GM12874 (cell line): ENCODE measurements at regions not wholly inside any gene's neighbourhood (a gene's known extent, or its start where the extent isn't known, plus 50 kb on each side); places are given as distances from the start of the nearest gene placed in this dataset.

Experiments
- TF ChIP-seq, protein P1 (sequence below): IDR thresholded peaks from 2 replicates; pipeline ENCODE4 v1.5.1; 2011; ENCODE audit warnings: low read depth, mild to moderate bottlenecking, control low read depth, low read length, moderate library complexity; ENCODE audit not compliant: insufficient read depth

DNA sequence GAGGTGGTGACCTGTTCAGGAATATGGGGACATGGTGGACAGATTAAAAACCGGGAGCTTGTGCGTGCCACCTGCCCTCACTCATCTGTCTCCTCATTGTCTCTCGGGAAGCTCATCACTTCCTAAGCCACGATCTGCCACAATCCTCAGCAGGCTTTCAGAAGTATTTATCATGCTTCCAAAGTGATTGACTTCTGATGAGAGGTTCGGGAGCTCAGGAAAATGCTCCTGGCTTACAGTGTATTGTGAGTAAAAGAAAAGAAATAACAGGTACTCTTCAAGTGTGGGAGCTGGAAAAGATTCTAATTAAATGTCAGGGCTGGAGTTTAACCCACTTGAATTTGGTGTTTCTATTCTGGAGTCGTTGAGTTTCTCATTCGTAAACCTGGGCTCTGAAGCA, 91.9 kb upstream of the DRD2 start:
- TF ChIP-seq, protein P1, sequence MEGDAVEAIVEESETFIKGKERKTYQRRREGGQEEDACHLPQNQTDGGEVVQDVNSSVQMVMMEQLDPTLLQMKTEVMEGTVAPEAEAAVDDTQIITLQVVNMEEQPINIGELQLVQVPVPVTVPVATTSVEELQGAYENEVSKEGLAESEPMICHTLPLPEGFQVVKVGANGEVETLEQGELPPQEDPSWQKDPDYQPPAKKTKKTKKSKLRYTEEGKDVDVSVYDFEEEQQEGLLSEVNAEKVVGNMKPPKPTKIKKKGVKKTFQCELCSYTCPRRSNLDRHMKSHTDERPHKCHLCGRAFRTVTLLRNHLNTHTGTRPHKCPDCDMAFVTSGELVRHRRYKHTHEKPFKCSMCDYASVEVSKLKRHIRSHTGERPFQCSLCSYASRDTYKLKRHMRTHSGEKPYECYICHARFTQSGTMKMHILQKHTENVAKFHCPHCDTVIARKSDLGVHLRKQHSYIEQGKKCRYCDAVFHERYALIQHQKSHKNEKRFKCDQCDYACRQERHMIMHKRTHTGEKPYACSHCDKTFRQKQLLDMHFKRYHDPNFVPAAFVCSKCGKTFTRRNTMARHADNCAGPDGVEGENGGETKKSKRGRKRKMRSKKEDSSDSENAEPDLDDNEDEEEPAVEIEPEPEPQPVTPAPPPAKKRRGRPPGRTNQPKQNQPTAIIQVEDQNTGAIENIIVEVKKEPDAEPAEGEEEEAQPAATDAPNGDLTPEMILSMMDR: no peak

DNA sequence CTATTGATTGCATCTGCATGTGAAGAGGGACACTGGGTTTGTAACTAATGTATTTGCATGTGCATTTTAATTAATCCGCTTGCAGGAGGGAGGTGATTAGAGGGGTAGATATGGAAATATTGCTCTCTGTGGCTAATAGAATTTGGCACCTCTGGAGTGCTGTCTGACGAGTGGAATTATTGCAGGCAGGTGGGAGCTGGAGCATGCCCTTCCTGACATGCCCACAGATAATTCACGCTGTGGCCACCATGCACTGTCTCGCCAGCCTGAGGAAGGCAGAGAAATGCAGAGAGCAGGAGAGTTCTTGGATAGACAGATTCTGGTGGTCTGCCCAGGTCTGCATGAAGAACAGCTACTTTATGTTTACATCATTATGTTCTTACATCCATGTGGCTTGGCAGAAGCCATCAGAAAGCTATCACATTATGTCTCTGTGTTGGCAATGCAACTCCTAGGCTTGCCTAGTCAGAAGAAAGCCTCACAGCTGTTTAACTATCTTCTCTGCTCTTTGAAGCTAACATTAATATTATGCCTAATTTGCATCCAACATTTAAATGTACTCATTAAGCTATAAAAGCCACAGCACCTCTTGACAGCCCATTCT, 89.4 kb upstream of the DRD2 start:
- TF ChIP-seq, protein P1: no peak

DNA sequence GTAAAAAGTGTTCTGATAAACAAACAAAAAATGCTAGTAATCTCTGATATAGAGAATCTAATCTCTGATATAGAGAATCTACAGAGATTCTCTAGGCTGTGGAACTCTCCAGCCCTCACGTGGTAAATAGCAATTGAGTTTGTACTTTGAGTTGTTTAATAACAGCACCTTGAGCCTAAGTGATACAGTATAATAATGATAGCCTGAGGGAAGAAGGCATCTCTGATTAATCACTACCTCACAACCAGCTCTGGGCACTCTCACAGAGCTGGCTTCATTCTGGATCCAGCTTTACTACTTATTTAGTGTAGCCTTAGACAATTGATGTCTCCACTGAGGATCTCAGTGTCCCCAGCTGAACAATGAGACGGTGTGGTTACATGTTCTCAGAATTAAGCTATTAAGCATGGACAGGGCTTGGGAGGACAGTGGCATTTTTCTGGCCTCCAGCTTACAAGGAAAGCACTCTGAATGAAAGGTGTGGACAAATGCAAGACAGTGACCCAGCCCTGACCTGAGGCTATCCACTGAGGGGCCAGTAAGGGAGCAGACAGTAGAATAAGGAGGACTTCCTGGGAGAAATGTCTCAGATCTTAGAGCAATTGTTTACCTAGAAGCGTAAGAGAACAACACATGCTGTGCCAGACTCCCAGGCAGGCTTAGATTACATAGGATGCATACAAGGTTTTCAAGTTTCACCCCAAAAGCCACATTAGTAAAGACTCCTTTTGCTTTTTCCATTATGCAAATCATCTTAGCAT, 88.7 kb upstream of the DRD2 start:
- TF ChIP-seq, protein P1: no peak

DNA sequence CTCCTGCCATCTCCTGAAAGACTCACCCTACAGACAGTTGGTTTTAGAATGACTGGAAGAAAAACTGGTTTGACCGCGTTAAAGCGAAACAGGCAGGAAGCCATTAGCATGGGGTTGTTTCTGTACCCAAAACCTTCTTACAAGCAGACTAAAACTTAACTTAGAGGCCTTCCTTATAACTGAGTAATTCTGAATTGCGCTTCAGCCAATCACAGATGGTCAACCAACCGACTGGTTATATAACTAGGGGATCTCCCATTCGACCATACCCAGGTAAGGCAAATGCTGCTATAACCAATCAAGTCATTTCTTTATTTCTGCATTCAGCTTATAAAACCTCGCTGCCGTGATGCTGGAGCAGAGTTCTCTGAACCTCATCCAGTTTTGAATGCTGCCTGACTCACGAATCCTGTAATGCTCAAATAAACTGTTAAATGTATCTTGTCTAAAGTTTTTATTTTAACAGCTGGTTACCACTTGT, 87.8 kb upstream of the DRD2 start:
- TF ChIP-seq, protein P1: no peak

GRCh38 chr11:113562576-113562975, 87.4 kb upstream of the DRD2 start:
- TF ChIP-seq, protein P1: no peak

- TF ChIP-seq, protein P1: no peak
Observed at GRCh38 chr11:113557926-113558325, 82.7 kb upstream of the DRD2 start.

DNA sequence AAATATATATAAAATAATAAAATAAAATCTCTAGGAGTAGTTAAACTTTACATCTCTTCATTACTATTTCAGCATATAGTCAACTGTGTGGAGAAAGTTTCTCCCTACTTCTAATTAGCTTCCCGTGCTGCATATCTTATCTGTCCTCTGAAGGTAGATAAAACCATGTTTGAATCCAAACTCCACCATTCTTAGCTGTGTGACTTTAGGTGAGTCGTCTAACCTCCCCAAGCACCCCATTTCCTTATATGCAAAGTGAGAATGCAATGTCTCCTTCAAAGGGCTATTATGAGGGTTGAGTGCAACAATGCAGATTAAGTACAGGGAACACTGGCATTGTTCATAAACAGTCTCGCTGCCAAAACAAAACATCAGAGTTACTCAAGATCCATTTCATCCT, 80.8 kb upstream of the DRD2 start:
- TF ChIP-seq, protein P1: no peak
